ENCODE measurements at regions not wholly inside any gene's neighbourhood (a gene's known extent, or its start where the extent isn't known, plus 50 kb on each side); places are given as distances from the start of the nearest gene placed in this dataset.
"Not testable (repeated sequence)": the region's sequence is repeated elsewhere in the genome, so short reads cannot be mapped to it uniquely, and the experiment has no call there.

- 3% methylated on average over 49 of the region's 49 CpGs for WGBS
- not testable (repeated sequence) for H3K36me3 ChIP-seq (ENCODE audit: control insufficient read depth in 4 of 4, insufficient read depth in 3 of 4, low read depth in 1 of 4, low read length in 3 of 4); H3K27ac ChIP-seq (ENCODE audit: low read depth in 1 of 2, low read length in 2 of 2); H3K9ac ChIP-seq (ENCODE audit: low read depth in 1 of 2, low read length in 2 of 2); H3K4me1 ChIP-seq (ENCODE audit: control insufficient read depth in 4 of 4, insufficient read depth in 4 of 4, low read length in 3 of 4); H3K27me3 ChIP-seq (ENCODE audit: control insufficient read depth in 4 of 4, insufficient read depth in 4 of 4, low read length in 3 of 4); H3K9me3 ChIP-seq (ENCODE audit: control insufficient read depth in 4 of 4, low read length in 3 of 4)
- peak overlapping the region in 1 of 3 donors; percentile 42 for H3K4me3 ChIP-seq (ENCODE audit: low read depth in 1 of 3, low read length in 3 of 3)
- peak; percentile 29 to 55 for TF ChIP-seq RAD21 (IDR thresholded peaks at IDR 0.05)
- TF ChIP-seq, protein P1, sequence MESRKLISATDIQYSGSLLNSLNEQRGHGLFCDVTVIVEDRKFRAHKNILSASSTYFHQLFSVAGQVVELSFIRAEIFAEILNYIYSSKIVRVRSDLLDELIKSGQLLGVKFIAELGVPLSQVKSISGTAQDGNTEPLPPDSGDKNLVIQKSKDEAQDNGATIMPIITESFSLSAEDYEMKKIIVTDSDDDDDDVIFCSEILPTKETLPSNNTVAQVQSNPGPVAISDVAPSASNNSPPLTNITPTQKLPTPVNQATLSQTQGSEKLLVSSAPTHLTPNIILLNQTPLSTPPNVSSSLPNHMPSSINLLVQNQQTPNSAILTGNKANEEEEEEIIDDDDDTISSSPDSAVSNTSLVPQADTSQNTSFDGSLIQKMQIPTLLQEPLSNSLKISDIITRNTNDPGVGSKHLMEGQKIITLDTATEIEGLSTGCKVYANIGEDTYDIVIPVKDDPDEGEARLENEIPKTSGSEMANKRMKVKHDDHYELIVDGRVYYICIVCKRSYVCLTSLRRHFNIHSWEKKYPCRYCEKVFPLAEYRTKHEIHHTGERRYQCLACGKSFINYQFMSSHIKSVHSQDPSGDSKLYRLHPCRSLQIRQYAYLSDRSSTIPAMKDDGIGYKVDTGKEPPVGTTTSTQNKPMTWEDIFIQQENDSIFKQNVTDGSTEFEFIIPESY (IDR thresholded peaks at IDR 0.05): peak; percentile 29
- TF ChIP-seq, protein P2, sequence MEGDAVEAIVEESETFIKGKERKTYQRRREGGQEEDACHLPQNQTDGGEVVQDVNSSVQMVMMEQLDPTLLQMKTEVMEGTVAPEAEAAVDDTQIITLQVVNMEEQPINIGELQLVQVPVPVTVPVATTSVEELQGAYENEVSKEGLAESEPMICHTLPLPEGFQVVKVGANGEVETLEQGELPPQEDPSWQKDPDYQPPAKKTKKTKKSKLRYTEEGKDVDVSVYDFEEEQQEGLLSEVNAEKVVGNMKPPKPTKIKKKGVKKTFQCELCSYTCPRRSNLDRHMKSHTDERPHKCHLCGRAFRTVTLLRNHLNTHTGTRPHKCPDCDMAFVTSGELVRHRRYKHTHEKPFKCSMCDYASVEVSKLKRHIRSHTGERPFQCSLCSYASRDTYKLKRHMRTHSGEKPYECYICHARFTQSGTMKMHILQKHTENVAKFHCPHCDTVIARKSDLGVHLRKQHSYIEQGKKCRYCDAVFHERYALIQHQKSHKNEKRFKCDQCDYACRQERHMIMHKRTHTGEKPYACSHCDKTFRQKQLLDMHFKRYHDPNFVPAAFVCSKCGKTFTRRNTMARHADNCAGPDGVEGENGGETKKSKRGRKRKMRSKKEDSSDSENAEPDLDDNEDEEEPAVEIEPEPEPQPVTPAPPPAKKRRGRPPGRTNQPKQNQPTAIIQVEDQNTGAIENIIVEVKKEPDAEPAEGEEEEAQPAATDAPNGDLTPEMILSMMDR (IDR thresholded peaks at IDR 0.05; ENCODE audit: low read depth, low read length, missing input control): peak; percentile 48
- DNase-seq (ENCODE audit: low spot score): peak; percentile 54
Measured at GRCh38 chr20:30585244-30585796, 672.1 kb upstream of the DEFB115 start.

- H3K4me1 ChIP-seq (ENCODE audit: control insufficient read depth in 4 of 4, insufficient read depth in 4 of 4, low read length in 3 of 4); H3K27ac ChIP-seq (ENCODE audit: low read depth in 1 of 2, low read length in 2 of 2): not testable (repeated sequence)
Measured at GRCh38 chr20:30586178-30586577, 671.3 kb upstream of the DEFB115 start.

GRCh38 chr20:30593572-30593971 lies 663.9 kb upstream of the DEFB115 start:
- 61% methylated on average over 22 of the region's 22 CpGs for WGBS
- no peak for DNase-seq (ENCODE audit: low spot score)
- peaks cover 0 to 4% (median 0%) of the 10 kb centered on the region in 4 donors for H3K9me3 ChIP-seq (ENCODE audit: control insufficient read depth in 4 of 4, low read length in 3 of 4)
- TF ChIP-seq NR2F2 (IDR thresholded peaks at IDR 0.05) (no peak), TAF1 (conservative IDR thresholded peaks at IDR 0.05) (no peak), HNF4G (IDR thresholded peaks at IDR 0.05) (no peak), ATF3 (IDR thresholded peaks at IDR 0.05) (no peak), SP1 (IDR thresholded peaks at IDR 0.05) (no peak), YY1 (IDR thresholded peaks at IDR 0.05) (no peak), JUND (IDR thresholded peaks at IDR 0.05) (no peak), FOXA1 (IDR thresholded peaks at IDR 0.05) (no peak), GABPA (IDR thresholded peaks at IDR 0.05 in 1 of 2, conservative IDR thresholded peaks at IDR 0.05 in 1 of 2) (no peak), FOXA2 (IDR thresholded peaks at IDR 0.05) (no peak)
- TF ChIP-seq, protein P2 (IDR thresholded peaks at IDR 0.05; ENCODE audit: low read depth, low read length, missing input control): no peak
- TF ChIP-seq, protein P1 (IDR thresholded peaks at IDR 0.05): no peak
- TF ChIP-seq, protein P3, sequence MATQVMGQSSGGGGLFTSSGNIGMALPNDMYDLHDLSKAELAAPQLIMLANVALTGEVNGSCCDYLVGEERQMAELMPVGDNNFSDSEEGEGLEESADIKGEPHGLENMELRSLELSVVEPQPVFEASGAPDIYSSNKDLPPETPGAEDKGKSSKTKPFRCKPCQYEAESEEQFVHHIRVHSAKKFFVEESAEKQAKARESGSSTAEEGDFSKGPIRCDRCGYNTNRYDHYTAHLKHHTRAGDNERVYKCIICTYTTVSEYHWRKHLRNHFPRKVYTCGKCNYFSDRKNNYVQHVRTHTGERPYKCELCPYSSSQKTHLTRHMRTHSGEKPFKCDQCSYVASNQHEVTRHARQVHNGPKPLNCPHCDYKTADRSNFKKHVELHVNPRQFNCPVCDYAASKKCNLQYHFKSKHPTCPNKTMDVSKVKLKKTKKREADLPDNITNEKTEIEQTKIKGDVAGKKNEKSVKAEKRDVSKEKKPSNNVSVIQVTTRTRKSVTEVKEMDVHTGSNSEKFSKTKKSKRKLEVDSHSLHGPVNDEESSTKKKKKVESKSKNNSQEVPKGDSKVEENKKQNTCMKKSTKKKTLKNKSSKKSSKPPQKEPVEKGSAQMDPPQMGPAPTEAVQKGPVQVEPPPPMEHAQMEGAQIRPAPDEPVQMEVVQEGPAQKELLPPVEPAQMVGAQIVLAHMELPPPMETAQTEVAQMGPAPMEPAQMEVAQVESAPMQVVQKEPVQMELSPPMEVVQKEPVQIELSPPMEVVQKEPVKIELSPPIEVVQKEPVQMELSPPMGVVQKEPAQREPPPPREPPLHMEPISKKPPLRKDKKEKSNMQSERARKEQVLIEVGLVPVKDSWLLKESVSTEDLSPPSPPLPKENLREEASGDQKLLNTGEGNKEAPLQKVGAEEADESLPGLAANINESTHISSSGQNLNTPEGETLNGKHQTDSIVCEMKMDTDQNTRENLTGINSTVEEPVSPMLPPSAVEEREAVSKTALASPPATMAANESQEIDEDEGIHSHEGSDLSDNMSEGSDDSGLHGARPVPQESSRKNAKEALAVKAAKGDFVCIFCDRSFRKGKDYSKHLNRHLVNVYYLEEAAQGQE (IDR thresholded peaks at IDR 0.05): no peak
- TF ChIP-seq, protein P4, sequence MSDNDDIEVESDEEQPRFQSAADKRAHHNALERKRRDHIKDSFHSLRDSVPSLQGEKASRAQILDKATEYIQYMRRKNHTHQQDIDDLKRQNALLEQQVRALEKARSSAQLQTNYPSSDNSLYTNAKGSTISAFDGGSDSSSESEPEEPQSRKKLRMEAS (IDR thresholded peaks at IDR 0.05): no peak

More at GRCh38 chr20:30586178-30586577, 671.3 kb upstream of the DEFB115 start:
- 7% methylated on average over 28 of the region's 30 CpGs for WGBS
- not testable (repeated sequence) for H3K27me3 ChIP-seq (ENCODE audit: control insufficient read depth in 4 of 4, insufficient read depth in 4 of 4, low read length in 3 of 4); DNase-seq (ENCODE audit: low spot score); H3K36me3 ChIP-seq (ENCODE audit: control insufficient read depth in 4 of 4, insufficient read depth in 3 of 4, low read depth in 1 of 4, low read length in 3 of 4); H3K9ac ChIP-seq (ENCODE audit: low read depth in 1 of 2, low read length in 2 of 2); H3K9me3 ChIP-seq (ENCODE audit: control insufficient read depth in 4 of 4, low read length in 3 of 4)
- H3K4me3 ChIP-seq (ENCODE audit: low read depth in 1 of 3, low read length in 3 of 3): peak overlapping the region in 1 of 3 donors; percentile 15

More at GRCh38 chr20:30593572-30593971, 663.9 kb upstream of the DEFB115 start:
- no peak overlapping the region for H3K27ac ChIP-seq (ENCODE audit: low read depth in 1 of 2, low read length in 2 of 2)
- H3K9ac ChIP-seq (ENCODE audit: low read depth in 1 of 2, low read length in 2 of 2): no peak overlapping the region
- H3K4me3 ChIP-seq (ENCODE audit: low read depth in 1 of 3, low read length in 3 of 3): no peak overlapping the region
- H3K27me3 ChIP-seq (ENCODE audit: control insufficient read depth in 4 of 4, insufficient read depth in 4 of 4, low read length in 3 of 4): no peaks in the 10 kb centered on the region
- H3K4me1 ChIP-seq (ENCODE audit: control insufficient read depth in 4 of 4, insufficient read depth in 4 of 4, low read length in 3 of 4): no peaks in the 10 kb centered on the region
- H3K36me3 ChIP-seq (ENCODE audit: control insufficient read depth in 4 of 4, insufficient read depth in 3 of 4, low read depth in 1 of 4, low read length in 3 of 4): no peaks in the 10 kb centered on the region

All from liver (tissue), 8 donors.